NAMALWA (cell line): ENCODE measurements at regions not wholly inside any gene's neighbourhood (a gene's known extent, or its start where the extent isn't known, plus 50 kb on each side); places are given as distances from the start of the nearest gene placed in this dataset.
A peak's percentile ranks its signal among the peaks of the same experiment; 100 is the strongest.

ENCODE experiments used
- DNase-seq: peaks from one replicate; pipeline ENCODE4 v3.0.0-alpha.2; 2015; ENCODE audit warnings: low spot score

DNA sequence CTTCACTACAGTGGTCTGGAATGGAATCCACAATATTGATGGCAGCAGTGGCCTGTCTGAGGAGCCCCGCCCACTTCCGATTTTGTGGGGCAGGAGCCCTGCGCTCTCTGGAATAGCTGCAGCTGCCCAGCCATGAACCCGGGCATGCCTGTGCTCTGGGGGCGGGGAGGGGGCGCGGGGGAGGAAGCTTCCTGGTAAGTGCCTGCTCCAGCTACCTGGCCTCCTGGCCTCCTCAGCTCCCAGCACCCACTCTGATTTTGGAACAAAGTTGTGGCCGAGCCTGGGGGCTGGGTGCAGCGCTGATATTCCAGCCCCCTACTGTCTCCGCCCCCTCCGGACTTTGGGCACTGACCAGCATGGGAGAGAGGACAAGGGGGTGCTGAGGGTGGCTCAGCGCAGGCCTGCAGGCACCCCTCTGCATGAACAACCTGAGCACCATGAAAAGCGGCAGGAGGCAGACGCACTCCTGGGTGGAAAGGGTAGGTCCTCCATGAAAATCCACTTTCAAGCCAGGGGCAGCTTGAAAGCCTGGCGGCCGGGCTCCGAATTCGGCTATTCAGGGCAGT, 972.7 kb upstream of the AGA start:
- no peak for DNase-seq

- no peak for DNase-seq
Observed at GRCh38 chr4:178415925-178416324, 973.7 kb upstream of the AGA start.

GRCh38 chr4:178423366-178423765, 981.1 kb upstream of the AGA start:
- DNase-seq: no peak

GRCh38 chr4:178426871-178427270, 984.6 kb upstream of the AGA start:
- DNase-seq: no peak

- DNase-seq: no peak
Observed at GRCh38 chr4:178427663-178428062, 985.4 kb upstream of the AGA start.

DNA sequence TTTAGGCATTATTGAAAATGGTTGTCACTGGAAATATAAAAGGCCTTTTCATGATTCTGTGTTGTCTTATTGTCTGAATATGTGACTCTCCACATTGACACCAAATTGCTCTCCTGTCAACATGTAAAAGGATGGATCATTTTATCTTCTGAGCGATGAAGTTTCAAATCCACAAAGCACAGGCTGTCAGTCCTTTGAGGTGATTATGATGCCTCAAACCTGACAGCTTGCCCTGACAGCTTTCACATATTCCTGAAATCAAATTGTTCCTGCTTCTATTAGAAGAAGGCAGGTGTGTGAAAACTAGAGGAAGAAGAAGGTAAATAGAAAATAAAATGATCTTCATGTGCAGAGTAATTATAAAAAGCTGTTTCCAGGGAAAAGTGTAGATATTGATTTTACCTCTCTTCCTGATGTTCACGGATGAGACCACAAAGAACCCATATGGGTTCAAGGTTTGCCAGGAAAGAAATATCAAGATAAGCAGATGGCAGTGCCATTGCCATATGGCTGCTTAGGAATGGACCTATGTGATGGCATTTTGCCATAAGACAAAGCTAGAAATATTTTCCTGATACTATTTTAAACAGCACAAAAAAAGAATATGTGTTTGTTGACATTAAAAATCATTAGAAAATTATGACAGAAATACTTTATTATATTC, 1006.3 kb upstream of the AGA start:
- no peak for DNase-seq

DNA sequence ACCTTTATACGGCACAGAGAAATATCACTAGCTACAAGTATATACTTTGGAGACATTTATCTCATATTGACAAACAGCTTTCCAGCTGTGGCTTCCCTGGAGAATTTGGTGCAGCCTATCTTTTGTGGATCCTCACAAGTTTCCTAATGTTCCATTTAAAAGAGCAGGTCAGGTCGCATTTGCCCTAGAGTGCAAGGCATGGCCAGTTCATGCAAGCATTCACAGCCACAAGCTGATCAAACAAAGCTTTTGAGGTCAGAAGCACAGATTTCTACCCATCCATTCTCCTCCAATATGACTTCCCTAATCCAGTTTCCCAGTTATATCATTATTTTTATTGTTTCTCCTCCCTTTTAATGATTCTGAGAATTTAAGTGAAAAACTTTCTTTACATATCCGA, 1008.4 kb upstream of the AGA start:
- DNase-seq: no peak

DNA sequence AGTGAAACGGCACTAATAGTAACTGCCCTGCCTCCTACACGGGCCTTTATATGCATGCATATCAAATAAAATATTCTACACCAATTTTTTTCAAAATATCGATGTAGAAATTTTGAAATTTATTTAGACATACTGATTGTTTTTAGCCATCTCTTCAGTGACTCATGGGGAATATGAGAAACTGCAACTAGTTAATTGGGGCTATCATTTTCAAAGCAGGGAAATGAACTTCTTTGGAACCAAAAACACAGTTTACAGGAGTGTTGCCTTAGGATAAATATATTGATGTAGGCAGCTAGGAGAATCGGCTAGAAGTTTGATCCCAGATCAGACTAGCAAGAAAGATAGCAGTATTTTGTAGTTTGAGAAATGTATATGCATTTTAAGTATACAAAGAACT, 1010.8 kb upstream of the AGA start:
- no peak for DNase-seq

GRCh38 chr4:178457286-178457685, 1015.0 kb upstream of the AGA start:
- DNase-seq: no peak

DNA sequence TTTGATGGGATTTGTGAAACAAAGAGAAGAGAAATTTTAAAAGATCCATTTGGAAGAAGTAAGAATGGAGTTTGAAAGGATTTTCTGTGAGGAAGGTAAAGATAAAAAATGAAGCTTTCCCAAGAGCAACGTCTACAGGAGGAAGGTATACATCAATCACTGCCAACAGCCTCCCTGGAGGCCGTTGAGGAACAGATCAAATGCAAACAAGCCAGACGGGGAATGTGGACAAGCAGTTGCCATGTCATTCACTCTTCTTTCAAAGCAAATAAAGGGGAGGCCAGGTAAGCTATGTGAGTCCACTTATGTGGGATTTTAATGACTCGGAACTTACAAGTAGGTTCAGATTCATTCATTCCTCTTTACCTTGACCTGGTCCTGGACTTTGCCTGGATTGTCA, 1020.5 kb upstream of the AGA start:
- DNase-seq: no peak

GRCh38 chr4:178463747-178464146, 1021.5 kb upstream of the AGA start:
- DNase-seq: no peak

GRCh38 chr4:178470996-178471784, 1029.0 kb upstream of the AGA start:
- DNase-seq: no peak

GRCh38 chr4:178471994-178472393, 1029.8 kb upstream of the AGA start:
- no peak for DNase-seq

- DNase-seq: no peak
Observed at GRCh38 chr4:178480105-178480504, 1037.9 kb upstream of the AGA start.

DNA sequence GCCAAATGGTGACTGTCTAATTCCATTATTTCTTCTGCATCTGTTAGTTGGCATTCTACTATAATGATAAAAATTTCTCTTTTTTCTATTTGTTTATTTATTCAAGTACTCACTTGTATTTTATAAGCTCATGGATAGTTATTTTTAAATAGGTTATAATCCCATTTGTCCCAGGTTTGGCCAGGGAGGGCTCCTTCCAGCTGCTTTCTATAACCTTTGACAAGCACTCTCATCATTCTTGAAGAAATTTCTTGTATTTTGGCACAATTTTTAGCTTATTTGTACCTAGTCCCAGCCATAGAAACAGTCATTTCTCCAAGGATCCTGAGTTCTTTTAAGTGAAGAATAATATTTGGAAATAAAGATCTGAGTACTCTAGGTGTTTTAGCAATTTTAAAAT, 1038.6 kb upstream of the AGA start:
- no peak for DNase-seq

- DNase-seq: no peak
Observed at GRCh38 chr4:178481564-178481963, 1039.3 kb upstream of the AGA start.

- no peak for DNase-seq
Observed at GRCh38 chr4:178523038-178523437, 1080.8 kb upstream of the AGA start.

GRCh38 chr4:178535939-178536579, 1093.8 kb upstream of the AGA start:
- DNase-seq: no peak

- no peak for DNase-seq
Observed at GRCh38 chr4:178553201-178553600, 1111.0 kb upstream of the AGA start.

DNA sequence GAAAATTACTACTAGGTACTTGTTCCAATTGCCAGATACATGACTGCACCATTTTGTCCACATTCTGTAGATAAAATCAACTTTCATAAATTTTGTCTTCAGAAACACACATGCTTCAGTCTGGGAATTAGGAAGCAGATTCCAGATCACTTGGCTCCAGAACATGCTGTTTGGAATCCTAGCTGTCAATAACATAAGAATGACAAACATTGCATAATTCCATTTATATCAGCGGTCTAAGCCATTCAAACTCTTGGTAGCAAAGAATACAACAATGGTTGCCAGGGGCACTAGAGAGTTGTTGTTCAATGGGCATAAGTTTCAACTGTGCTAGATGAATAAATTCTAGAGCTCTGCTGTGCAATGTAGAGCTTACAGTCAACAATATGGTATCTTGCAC, 1112.1 kb upstream of the AGA start:
- no peak for DNase-seq

- no peak for DNase-seq
Observed at GRCh38 chr4:178556796-178557195, 1114.6 kb upstream of the AGA start.

DNA sequence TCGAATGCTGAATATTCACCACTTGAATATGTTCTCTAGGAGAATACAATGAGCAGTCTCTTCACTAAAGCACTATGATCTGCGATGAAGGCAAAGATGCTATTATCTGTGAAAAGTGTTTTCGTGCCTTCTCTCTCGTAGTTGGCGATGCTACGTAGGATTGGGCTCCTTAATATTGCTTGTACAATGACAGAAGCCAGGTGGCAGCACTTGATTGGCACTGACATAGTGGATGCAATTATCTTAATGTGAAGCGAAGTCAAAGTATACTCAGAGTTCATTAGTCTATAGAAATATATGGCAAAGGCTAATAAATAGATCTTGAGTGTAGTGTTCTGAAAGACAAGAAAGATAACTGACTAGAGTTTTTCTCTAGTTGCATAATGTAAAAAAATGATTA, 1135.7 kb upstream of the AGA start:
- peak; percentile 11 for DNase-seq
